Activated naive CD8-positive, alpha-beta T cell treated with anti-CD3 and anti-CD28 coated beads, Interleukin-2, amount 10 ng/mL, durations not matched to agents 7 days and 5 days (primary cell): ENCODE measurements at regions not wholly inside any gene's neighbourhood (a gene's known extent, or its start where the extent isn't known, plus 50 kb on each side); places are given as distances from the start of the nearest gene placed in this dataset.

ENCODE experiments used
- ATAC-seq: fragments of 150-1000 bp; cut with Tn5 transposase; one replicate; pipeline ENCODE4 v1.10.0; 2021; ENCODE audit warnings: low read depth, moderate library complexity
- POLR2A ChIA-PET: fragments of 350-600 bp; sonication (Branson Sonifier 250); formaldehyde crosslinking; loops from one replicate; lab custom pipeline; 2021; ENCODE audit warnings: antibody characterized with exemption; lab: Charles Lee
- DNase-seq: peaks from one replicate; pipeline ENCODE4 v3.0.0; 2021
- H3K27ac Mint-ChIP-seq: one replicate; pipeline ENCODE4 v1.8.0; 2022; ENCODE audit warnings: mild to moderate bottlenecking, mixed read lengths
- H3K27me3 Mint-ChIP-seq: one replicate; pipeline ENCODE4 v1.8.0; 2022; ENCODE audit warnings: mild to moderate bottlenecking, moderate library complexity, mixed read lengths
- H3K36me3 Mint-ChIP-seq: one replicate; pipeline ENCODE4 v1.8.0; 2021; ENCODE audit warnings: mild to moderate bottlenecking, mixed read lengths
- H3K4me1 Mint-ChIP-seq: one replicate; pipeline ENCODE4 v1.8.0; 2021; ENCODE audit warnings: mixed read lengths
- H3K4me3 Mint-ChIP-seq: one replicate; pipeline ENCODE4 v1.8.0; 2022; ENCODE audit warnings: mild to moderate bottlenecking, moderate library complexity, mixed read lengths
- H3K9me3 Mint-ChIP-seq: one replicate; pipeline ENCODE4 v1.8.0; 2021; ENCODE audit warnings: mixed read lengths

GRCh38 chr12:59886131-59886733 is 290.4 kb downstream of the SLC16A7 start:
- Mint-ChIP-seq H3K36me3 (no peaks in the 10 kb centered on the region), H3K27ac (no peak overlapping the region), H3K27me3 (no peaks in the 10 kb centered on the region), H3K9me3 (no peaks in the 10 kb centered on the region), H3K4me1 (no peaks in the 10 kb centered on the region), H3K4me3 (no peak overlapping the region)
- POLR2A ChIA-PET, result no interaction called here
- no peak for DNase-seq
- ATAC-seq, result no peak

GRCh38 chr12:59887178-59887577 is 291.3 kb downstream of the SLC16A7 start:
- Mint-ChIP-seq H3K27me3 (no peaks in the 10 kb centered on the region), H3K4me1 (no peaks in the 10 kb centered on the region), H3K9me3 (no peaks in the 10 kb centered on the region), H3K4me3 (no peak overlapping the region), H3K27ac (no peak overlapping the region), H3K36me3 (no peaks in the 10 kb centered on the region)
- ATAC-seq (no peak), DNase-seq (no peak)
- POLR2A ChIA-PET, result no interaction called here

DNA sequence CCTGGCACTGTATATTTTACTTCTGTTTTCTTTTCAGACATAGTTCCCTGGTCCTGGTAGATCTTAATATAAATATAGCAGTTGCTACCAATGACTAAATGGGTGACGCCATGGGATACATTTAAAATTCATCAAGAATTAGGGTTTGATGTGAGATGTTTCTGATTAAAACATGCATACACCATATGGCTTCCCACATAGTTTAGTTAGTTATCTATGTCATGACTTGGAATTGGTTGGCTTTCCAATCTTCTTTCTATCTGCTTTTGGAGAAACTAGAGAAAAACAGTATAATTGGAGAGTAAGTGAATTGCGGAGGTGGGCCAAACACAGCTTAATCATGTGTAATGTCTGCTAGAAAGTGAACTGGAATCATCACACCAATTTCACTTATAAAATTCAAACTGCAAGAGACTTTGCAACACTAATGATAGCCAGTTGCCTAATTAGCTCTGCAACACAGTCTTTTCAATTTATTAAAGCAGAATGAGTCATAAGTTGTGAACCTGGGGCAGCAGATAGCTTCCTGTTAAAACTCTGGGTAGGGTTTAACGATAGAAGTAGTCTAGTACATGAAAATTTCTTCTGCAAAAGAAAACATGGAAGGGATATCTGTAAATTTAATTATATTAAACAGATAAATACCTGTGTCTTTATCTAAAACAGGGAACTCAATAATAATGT is 295.2 kb downstream of the SLC16A7 start:
- POLR2A ChIA-PET, result no interaction called here

GRCh38 chr12:59895166-59895775 is 299.4 kb downstream of the SLC16A7 start:
- Mint-ChIP-seq H3K4me3 (no peak overlapping the region), H3K9me3 (no peaks in the 10 kb centered on the region), H3K27me3 (no peaks in the 10 kb centered on the region), H3K36me3 (no peaks in the 10 kb centered on the region), H3K27ac (no peak overlapping the region), H3K4me1 (no peaks in the 10 kb centered on the region)
- POLR2A ChIA-PET, result no interaction called here
- no peak for ATAC-seq
- no peak for DNase-seq

More for the DNA sequence above, 295.2 kb downstream of the SLC16A7 start:
- H3K9me3 Mint-ChIP-seq, result no peaks in the 10 kb centered on the region
- H3K27ac Mint-ChIP-seq, result no peak overlapping the region
- H3K36me3 Mint-ChIP-seq, result no peaks in the 10 kb centered on the region
- H3K4me1 Mint-ChIP-seq, result no peaks in the 10 kb centered on the region
- no peak overlapping the region for H3K4me3 Mint-ChIP-seq
- DNase-seq (no peak), ATAC-seq (no peak)
- no peaks in the 10 kb centered on the region for H3K27me3 Mint-ChIP-seq

- POLR2A ChIA-PET, result no interaction called here
- DNase-seq, result no peak
- Mint-ChIP-seq H3K4me1 (no peaks in the 10 kb centered on the region), H3K4me3 (no peak overlapping the region), H3K36me3 (no peaks in the 10 kb centered on the region), H3K9me3 (no peaks in the 10 kb centered on the region), H3K27me3 (no peaks in the 10 kb centered on the region), H3K27ac (no peak overlapping the region)
- ATAC-seq, result no peak
Measured at GRCh38 chr12:59904874-59905521, 309.2 kb downstream of the SLC16A7 start.

GRCh38 chr12:59911516-59911915 is 315.7 kb downstream of the SLC16A7 start:
- no peaks in the 10 kb centered on the region for H3K36me3 Mint-ChIP-seq
- no peaks in the 10 kb centered on the region for H3K4me1 Mint-ChIP-seq
- ATAC-seq (no peak), DNase-seq (no peak)
- H3K9me3 Mint-ChIP-seq, result no peaks in the 10 kb centered on the region
- H3K27me3 Mint-ChIP-seq, result no peaks in the 10 kb centered on the region
- no peak overlapping the region for H3K27ac Mint-ChIP-seq
- POLR2A ChIA-PET, result no interaction called here
- H3K4me3 Mint-ChIP-seq, result no peak overlapping the region

- DNase-seq, result no peak
- no peaks in the 10 kb centered on the region for H3K27me3 Mint-ChIP-seq
- H3K9me3 Mint-ChIP-seq, result no peaks in the 10 kb centered on the region
- H3K4me1 Mint-ChIP-seq, result no peaks in the 10 kb centered on the region
- POLR2A ChIA-PET, result no interaction called here
- no peak for ATAC-seq
- no peaks in the 10 kb centered on the region for H3K36me3 Mint-ChIP-seq
- no peak overlapping the region for H3K27ac Mint-ChIP-seq
- H3K4me3 Mint-ChIP-seq, result no peak overlapping the region
Measured at GRCh38 chr12:59916988-59917387, 321.2 kb downstream of the SLC16A7 start.

DNA sequence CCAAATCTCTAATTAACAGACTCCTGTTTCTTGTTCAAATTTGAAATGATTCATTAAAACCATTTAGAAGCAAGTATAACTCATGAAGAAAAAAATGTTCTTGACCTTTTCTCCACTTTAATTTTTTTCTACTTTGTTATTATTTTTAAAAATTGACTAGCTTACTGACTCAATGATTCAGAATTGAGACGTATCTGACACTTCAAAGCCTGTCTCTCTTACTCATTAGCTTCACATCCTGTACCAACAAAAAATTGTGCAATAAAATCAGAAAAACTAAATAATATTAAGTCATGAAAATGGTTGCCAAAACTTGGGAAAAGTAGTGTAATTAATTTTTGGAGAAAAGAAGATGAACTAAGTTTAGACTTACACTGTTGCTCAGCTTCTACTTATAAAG is 331.2 kb downstream of the SLC16A7 start:
- peaks cover 4% of the 10 kb centered on the region for H3K9me3 Mint-ChIP-seq
- H3K36me3 Mint-ChIP-seq, result no peaks in the 10 kb centered on the region
- H3K4me1 Mint-ChIP-seq, result no peaks in the 10 kb centered on the region
- DNase-seq (no peak), ATAC-seq (no peak)
- H3K27ac Mint-ChIP-seq, result no peak overlapping the region
- no peak overlapping the region for H3K4me3 Mint-ChIP-seq
- no peaks in the 10 kb centered on the region for H3K27me3 Mint-ChIP-seq
- POLR2A ChIA-PET, result no interaction called here

GRCh38 chr12:59928416-59928815 is 332.6 kb downstream of the SLC16A7 start:
- H3K9me3 Mint-ChIP-seq, result peaks cover 4% of the 10 kb centered on the region
- POLR2A ChIA-PET, result no interaction called here

GRCh38 chr12:59929110-59929509 is 333.3 kb downstream of the SLC16A7 start:
- no peaks in the 10 kb centered on the region for H3K4me1 Mint-ChIP-seq
- DNase-seq (no peak), ATAC-seq (no peak)
- H3K27ac Mint-ChIP-seq, result no peak overlapping the region
- POLR2A ChIA-PET, result no interaction called here
- H3K36me3 Mint-ChIP-seq, result no peaks in the 10 kb centered on the region
- no peaks in the 10 kb centered on the region for H3K27me3 Mint-ChIP-seq
- H3K4me3 Mint-ChIP-seq, result no peak overlapping the region
- peaks cover 4% of the 10 kb centered on the region for H3K9me3 Mint-ChIP-seq

More at GRCh38 chr12:59928416-59928815, 332.6 kb downstream of the SLC16A7 start:
- no peak overlapping the region for H3K4me3 Mint-ChIP-seq
- H3K27me3 Mint-ChIP-seq, result no peaks in the 10 kb centered on the region
- no peaks in the 10 kb centered on the region for H3K36me3 Mint-ChIP-seq
- H3K27ac Mint-ChIP-seq, result no peak overlapping the region
- DNase-seq, result no peak
- no peaks in the 10 kb centered on the region for H3K4me1 Mint-ChIP-seq
- ATAC-seq, result no peak

- Mint-ChIP-seq H3K27me3 (no peaks in the 10 kb centered on the region), H3K27ac (no peak overlapping the region), H3K4me1 (no peaks in the 10 kb centered on the region), H3K9me3 (peaks cover 1% of the 10 kb centered on the region), H3K36me3 (no peaks in the 10 kb centered on the region), H3K4me3 (no peak overlapping the region)
- ATAC-seq, result no peak
- POLR2A ChIA-PET, result no interaction called here
- DNase-seq, result no peak
Measured at GRCh38 chr12:59934486-59934885, 338.7 kb downstream of the SLC16A7 start.

GRCh38 chr12:59936534-59936933 is 340.7 kb downstream of the SLC16A7 start:
- POLR2A ChIA-PET, result no interaction called here
- ATAC-seq, result no peak
- Mint-ChIP-seq H3K36me3 (no peaks in the 10 kb centered on the region), H3K4me3 (no peak overlapping the region), H3K9me3 (no peaks in the 10 kb centered on the region), H3K27me3 (no peaks in the 10 kb centered on the region), H3K27ac (no peak overlapping the region), H3K4me1 (no peaks in the 10 kb centered on the region)
- DNase-seq, result no peak

- H3K4me3 Mint-ChIP-seq, result no peak overlapping the region
- POLR2A ChIA-PET, result no interaction called here
- no peak overlapping the region for H3K27ac Mint-ChIP-seq
Measured at GRCh38 chr12:59937148-59937547, 341.3 kb downstream of the SLC16A7 start.

More at GRCh38 chr12:59937148-59937547, 341.3 kb downstream of the SLC16A7 start:
- Mint-ChIP-seq H3K4me1 (no peaks in the 10 kb centered on the region), H3K9me3 (no peaks in the 10 kb centered on the region), H3K27me3 (no peaks in the 10 kb centered on the region), H3K36me3 (no peaks in the 10 kb centered on the region)
- no peak for ATAC-seq
- no peak for DNase-seq
